ENCODE measurements at regions not wholly inside any gene's neighbourhood (a gene's known extent, or its start where the extent isn't known, plus 50 kb on each side); places are given as distances from the start of the nearest gene placed in this dataset.
"Not testable (repeated sequence)": the region's sequence is repeated elsewhere in the genome, so short reads cannot be mapped to it uniquely, and the experiment has no call there.

DNA sequence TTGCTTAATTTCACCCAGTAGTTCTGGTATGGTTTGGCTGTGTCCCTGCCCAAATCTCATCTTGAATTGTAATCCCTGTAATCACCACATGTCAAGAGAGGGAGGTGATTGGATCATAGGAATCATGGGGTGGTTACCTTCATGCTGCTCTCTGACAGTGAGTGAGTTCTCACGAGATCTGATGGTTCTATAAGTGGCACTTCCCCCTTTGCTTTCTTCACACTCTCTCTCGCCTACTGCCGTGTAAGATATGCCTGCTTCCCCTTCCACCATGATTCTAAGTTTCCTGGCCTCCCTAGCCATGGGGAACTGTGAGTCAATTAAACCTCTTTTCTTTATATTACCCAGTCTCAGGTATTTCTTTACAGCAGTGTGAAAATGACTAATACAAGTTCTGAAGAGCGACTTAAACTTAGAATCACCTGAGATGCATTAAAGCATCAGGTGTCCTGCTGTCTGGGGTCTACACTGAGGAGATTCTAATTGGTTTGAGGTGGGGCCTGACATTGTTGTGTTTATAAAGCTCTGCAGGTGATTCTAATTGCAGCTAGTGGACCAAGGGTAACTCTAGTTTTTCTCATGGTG, 82.1 kb upstream of the DTNBP1 start:
- DNase-seq (ENCODE audit: low spot score in 2 of 2), result no peak

DNA sequence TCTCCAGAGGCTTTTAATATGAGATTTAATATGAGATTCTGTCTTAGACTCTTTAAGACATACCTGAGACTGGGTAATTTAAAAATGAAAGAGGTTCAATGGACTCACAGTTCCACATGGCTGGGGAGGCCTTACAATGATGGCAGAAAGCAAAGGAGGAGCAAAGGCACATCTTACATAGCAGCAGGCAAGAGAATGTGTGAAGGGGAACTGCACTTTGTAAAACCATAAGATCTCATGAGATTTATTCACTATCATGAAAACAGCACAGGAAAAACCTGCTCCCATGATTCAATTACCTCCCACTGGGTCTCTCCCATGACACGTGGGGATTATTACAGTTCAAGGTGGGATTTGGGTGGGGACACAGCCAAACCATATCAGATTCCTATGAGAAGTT, 79.2 kb upstream of the DTNBP1 start:
- H3K4me3 ChIP-seq; H3K9me3 ChIP-seq; DNase-seq (ENCODE audit: low spot score in 2 of 2); H3K4me1 ChIP-seq; intact Hi-C loops (cut with DNase I; ENCODE audit: low total_unique reads); H3K36me3 ChIP-seq; H3K27ac ChIP-seq; H3K27me3 ChIP-seq: not testable (repeated sequence)

More for the DNA sequence above, 82.1 kb upstream of the DTNBP1 start:
- Histone ChIP-seq H3K4me1 (no peaks in the 10 kb centered on the region), H3K4me3 (no peak overlapping the region), H3K9me3 (no peaks in the 10 kb centered on the region), H3K27me3 (no peaks in the 10 kb centered on the region), H3K27ac (no peak overlapping the region), H3K36me3 (no peaks in the 10 kb centered on the region)
- intact Hi-C loops (cut with DNase I; ENCODE audit: low total_unique reads), result no loop called here
- TF ChIP-seq, protein P1, sequence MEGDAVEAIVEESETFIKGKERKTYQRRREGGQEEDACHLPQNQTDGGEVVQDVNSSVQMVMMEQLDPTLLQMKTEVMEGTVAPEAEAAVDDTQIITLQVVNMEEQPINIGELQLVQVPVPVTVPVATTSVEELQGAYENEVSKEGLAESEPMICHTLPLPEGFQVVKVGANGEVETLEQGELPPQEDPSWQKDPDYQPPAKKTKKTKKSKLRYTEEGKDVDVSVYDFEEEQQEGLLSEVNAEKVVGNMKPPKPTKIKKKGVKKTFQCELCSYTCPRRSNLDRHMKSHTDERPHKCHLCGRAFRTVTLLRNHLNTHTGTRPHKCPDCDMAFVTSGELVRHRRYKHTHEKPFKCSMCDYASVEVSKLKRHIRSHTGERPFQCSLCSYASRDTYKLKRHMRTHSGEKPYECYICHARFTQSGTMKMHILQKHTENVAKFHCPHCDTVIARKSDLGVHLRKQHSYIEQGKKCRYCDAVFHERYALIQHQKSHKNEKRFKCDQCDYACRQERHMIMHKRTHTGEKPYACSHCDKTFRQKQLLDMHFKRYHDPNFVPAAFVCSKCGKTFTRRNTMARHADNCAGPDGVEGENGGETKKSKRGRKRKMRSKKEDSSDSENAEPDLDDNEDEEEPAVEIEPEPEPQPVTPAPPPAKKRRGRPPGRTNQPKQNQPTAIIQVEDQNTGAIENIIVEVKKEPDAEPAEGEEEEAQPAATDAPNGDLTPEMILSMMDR (IDR thresholded peaks at IDR 0.05), result no peak
- no peak for TF ChIP-seq POLR2A (IDR thresholded peaks at IDR 0.05)

DNA sequence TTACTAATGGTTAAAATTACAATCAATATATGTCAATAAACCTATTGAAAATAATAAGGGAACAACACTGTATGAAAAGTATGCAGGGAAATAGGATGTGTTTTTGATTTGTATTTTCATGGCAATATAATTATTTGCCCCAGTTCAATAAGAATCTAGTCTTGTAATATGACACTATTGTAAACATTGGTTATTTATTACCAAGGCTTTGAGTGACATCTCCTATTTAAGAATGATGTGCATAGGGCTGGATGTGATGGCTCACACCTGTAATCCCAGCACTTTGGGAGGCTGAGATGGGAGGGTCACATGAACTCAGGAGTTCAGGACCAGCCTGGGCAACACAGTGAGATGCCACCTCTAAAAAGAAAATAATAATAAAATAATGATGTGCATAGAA, 78.6 kb upstream of the DTNBP1 start:
- H3K36me3 ChIP-seq, result no peaks in the 10 kb centered on the region
- no peak overlapping the region for H3K4me3 ChIP-seq
- intact Hi-C loops (cut with DNase I; ENCODE audit: low total_unique reads), result no loop called here
- H3K9me3 ChIP-seq, result no peaks in the 10 kb centered on the region
- H3K27ac ChIP-seq, result no peak overlapping the region
- H3K27me3 ChIP-seq, result no peaks in the 10 kb centered on the region
- DNase-seq (ENCODE audit: low spot score in 2 of 2), result no peak
- H3K4me1 ChIP-seq, result no peaks in the 10 kb centered on the region
- TF ChIP-seq POLR2A (IDR thresholded peaks at IDR 0.05), result no peak
- no peak for TF ChIP-seq POLR2AphosphoS5 (IDR thresholded peaks at IDR 0.05)
- TF ChIP-seq, protein P1 (IDR thresholded peaks at IDR 0.05), result no peak

DNA sequence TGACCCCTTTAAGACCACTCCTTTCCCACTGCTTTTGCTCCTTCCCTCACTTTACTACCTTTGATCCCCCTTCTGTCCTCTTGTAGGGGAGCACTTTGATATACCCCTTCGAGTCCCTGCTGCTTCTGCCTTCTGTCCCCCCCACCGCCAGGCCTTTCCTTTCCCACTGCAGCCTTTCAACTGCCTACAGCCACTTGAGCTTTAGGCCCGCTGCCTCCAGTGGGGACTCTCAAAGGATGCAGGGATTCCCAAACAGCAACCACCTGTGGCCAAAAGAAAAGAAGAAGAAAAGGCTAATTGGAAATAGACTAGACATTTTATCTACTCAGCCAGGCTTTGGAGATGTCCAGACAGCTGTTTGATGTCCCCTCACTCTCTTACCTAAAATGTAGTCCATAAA, 77.0 kb upstream of the DTNBP1 start:
- Histone ChIP-seq H3K4me1 (no peaks in the 10 kb centered on the region), H3K36me3 (no peaks in the 10 kb centered on the region), H3K27me3 (no peaks in the 10 kb centered on the region), H3K27ac (no peak overlapping the region), H3K9me3 (no peaks in the 10 kb centered on the region), H3K4me3 (no peak overlapping the region)
- no peak for DNase-seq (ENCODE audit: low spot score in 2 of 2)
- intact Hi-C loops (cut with DNase I; ENCODE audit: low total_unique reads), result no loop called here
- TF ChIP-seq, protein P1 (IDR thresholded peaks at IDR 0.05), result no peak
- TF ChIP-seq POLR2A (IDR thresholded peaks at IDR 0.05) (no peak), POLR2AphosphoS5 (IDR thresholded peaks at IDR 0.05) (no peak)

DNA sequence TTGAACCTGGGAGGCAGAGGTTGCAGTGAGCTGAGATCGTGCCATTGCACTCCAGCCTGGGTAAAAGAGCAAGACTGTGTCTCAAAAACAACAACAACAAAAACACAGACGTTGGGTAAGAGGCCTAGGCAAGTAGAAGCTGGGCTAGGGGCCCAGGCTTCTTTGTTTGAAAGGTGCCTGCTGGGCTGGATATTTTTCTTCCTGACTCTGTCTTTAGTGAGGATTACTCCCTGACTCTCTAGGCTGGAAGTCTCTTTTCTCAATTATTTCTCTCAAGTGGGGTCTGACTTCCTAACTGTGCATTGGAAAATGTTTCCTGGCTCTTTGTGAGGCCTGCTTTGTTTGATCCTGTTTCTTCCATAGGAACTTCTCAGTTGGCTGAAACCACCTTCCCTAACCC, 76.5 kb upstream of the DTNBP1 start:
- no peak overlapping the region for H3K27ac ChIP-seq
- no peaks in the 10 kb centered on the region for H3K4me1 ChIP-seq
- no peak for DNase-seq (ENCODE audit: low spot score in 2 of 2)
- H3K9me3 ChIP-seq, result no peaks in the 10 kb centered on the region
- no peaks in the 10 kb centered on the region for H3K36me3 ChIP-seq
- intact Hi-C loops (cut with DNase I; ENCODE audit: low total_unique reads), result no loop called here
- TF ChIP-seq POLR2AphosphoS5 (IDR thresholded peaks at IDR 0.05) (no peak), POLR2A (IDR thresholded peaks at IDR 0.05) (no peak)
- TF ChIP-seq, protein P1 (IDR thresholded peaks at IDR 0.05), result no peak
- no peak overlapping the region for H3K4me3 ChIP-seq
- H3K27me3 ChIP-seq, result no peaks in the 10 kb centered on the region

DNA sequence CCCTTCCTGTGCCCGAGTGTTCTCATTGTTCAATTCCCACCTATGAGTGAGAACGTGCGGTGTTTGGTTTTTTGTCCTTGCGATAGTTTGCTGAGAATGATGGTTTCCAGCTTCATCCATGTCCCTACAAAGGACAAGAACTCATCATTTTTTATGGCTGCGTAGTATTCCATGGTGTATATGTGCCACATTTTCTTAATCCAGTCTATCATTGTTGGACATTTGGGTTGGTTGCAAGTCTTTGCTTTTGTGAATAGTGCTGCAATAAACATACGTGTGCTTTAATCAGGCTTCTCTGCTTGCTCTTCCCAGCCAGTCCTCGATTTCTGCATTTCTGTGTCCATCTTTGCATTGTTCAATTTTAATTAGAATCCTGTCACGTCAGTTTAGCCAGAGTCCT, 75.4 kb upstream of the DTNBP1 start:
- H3K27me3 ChIP-seq; H3K4me1 ChIP-seq; H3K36me3 ChIP-seq; intact Hi-C loops (cut with DNase I; ENCODE audit: low total_unique reads); H3K27ac ChIP-seq; DNase-seq (ENCODE audit: low spot score in 2 of 2); H3K9me3 ChIP-seq; H3K4me3 ChIP-seq: not testable (repeated sequence)

Measured in breast epithelium (tissue), 4 donors.